Body of pancreas (tissue), 4 donors: ENCODE measurements at regions not wholly inside any gene's neighbourhood (a gene's known extent, or its start where the extent isn't known, plus 50 kb on each side); places are given as distances from the start of the nearest gene placed in this dataset.

ENCODE experiments used
- ATAC-seq: fragments of 150-250 bp; one replicate; pipeline ENCODE4 v1.9.1; 2016
- DNase-seq, 4 donors: peaks; one replicate each; pipeline ENCODE4 v3.0.0-alpha.2; 2019
- H3K27ac ChIP-seq, 4 donors: fragments of 200-600 bp; sonication (generic); 1 replicate in 3 of 4; 2 replicates in 1 of 4; pipeline versions ENCODE4 v1.5.1 to v1.6.1; 2016 to 2019; ENCODE audit warnings: mild to moderate bottlenecking in 1 of 4, mixed read lengths in 1 of 4, moderate library complexity in 1 of 4
- H3K27me3 ChIP-seq, 2 donors: fragments of 200-600 bp; sonication (generic); one replicate each; pipeline ENCODE4 v1.6.0; 2016; ENCODE audit warnings: mild to moderate bottlenecking in 1 of 2
- H3K36me3 ChIP-seq, 2 donors: fragments of 200-600 bp; sonication (generic); replicated peaks in 1 of 2; 2 replicates each; pipeline ENCODE4 v1.5.1; 2016; ENCODE audit warnings: low read depth in 2 of 2; ENCODE audit not compliant: insufficient read depth in 1 of 2
- H3K4me1 ChIP-seq: fragments of 200-600 bp; sonication (generic); one replicate; pipeline ENCODE4 v1.6.0; 2016
- H3K4me3 ChIP-seq, 2 donors: fragments of 200-600 bp; sonication (generic); 1 replicate in 1 of 2; 2 replicates in 1 of 2; pipeline ENCODE4 v1.5.1; 2016 to 2019
- H3K9me3 ChIP-seq, 3 donors: fragments of 200-600 bp; sonication (generic); 1 replicate in 2 of 3; 2 replicates in 1 of 3; pipeline ENCODE4 v1.5.1; 2016
- CTCF ChIP-seq, 7 experiments: fragments of 450-650 bp in 4 of 7; fragments of 200-600 bp in 3 of 7; sonication (generic) in 3 of 7; IDR thresholded peaks; one replicate each; pipeline ENCODE4 v1.5.1; 2016 to 2019; ENCODE audit warnings: antibody characterized with exemption in 7 of 7
- POLR2A ChIP-seq, 3 donors: fragments of 450-650 bp; IDR thresholded peaks; one replicate each; pipeline ENCODE4 v1.6.1; 2016; ENCODE audit warnings: antibody characterized with exemption in 3 of 3, mild to moderate bottlenecking in 2 of 3
- WGBS, 2 donors: methylation state at CpG; one replicate each; pipeline ENCODE4 v1.1.5; 2017; 5-methylcytosine and 5-hydroxymethylcytosine counted together
- intact Hi-C: fragments of 100-400 bp; cut with DNase I; formaldehyde crosslinking; loops from one replicate; pipeline ENCODE4 v1.15.1; 2023

DNA sequence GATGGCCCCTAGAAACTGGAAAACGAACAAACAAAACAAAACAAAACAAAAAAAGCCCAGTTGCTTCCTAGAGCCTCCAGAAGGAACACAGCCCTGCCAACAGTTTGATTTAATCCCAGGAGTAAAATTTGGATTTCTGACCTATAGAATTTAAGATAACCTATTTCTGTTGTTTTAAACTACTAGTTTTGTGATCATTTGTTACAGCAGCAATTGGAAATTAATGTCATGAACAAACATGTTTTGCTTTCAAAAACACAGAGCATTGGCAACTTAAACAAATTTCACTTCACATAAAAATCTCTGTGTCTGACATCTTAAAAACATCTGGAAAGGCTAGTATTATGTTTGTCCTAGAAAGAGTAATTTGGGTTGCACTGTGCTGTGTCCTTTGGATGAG lies 437.3 kb downstream of the METTL15 start:
- TF ChIP-seq POLR2A (IDR thresholded peaks at IDR 0.05): no peak
- TF ChIP-seq CTCF (IDR thresholded peaks at IDR 0.05): no peak
- 25 to 54% methylated on average over 1 of the region's 1 CpG for WGBS, 2 donors
- Histone ChIP-seq H3K27me3 (no peaks in the 10 kb centered on the region), H3K4me1 (no peaks in the 10 kb centered on the region), H3K4me3 (no peak overlapping the region), H3K27ac (no peak overlapping the region), H3K9me3 (no peaks in the 10 kb centered on the region), H3K36me3 (no peaks in the 10 kb centered on the region)
- ATAC-seq: no peak
- intact Hi-C loops: no loop called here
- no peak for DNase-seq

DNA sequence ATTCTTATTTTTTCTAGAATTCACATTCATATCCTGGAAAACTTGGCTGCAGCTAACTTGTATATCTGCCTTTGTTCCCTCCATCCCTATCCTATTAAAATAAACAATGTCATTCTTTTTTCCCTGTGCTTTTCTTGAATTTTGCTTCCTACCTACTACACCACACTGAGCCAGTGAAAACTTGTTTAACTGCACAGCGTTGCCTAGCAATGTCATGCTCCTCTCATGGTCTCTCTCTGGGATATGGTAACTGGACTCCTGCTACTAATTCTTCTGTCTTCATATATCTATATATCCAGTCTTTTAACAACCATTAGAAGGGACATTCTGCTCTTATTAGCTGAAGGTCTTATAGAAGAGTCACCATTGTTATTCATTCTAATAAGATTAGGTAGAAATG lies 434.4 kb downstream of the METTL15 start:
- DNase-seq (no peak), ATAC-seq (no peak)
- no peaks in the 10 kb centered on the region for H3K9me3 ChIP-seq
- intact Hi-C loops: no loop called here
- no peaks in the 10 kb centered on the region for H3K4me1 ChIP-seq
- WGBS, 2 donors: 35 to 44% methylated on average over 1 of the region's 1 CpG
- H3K27me3 ChIP-seq: no peaks in the 10 kb centered on the region
- no peaks in the 10 kb centered on the region for H3K36me3 ChIP-seq
- TF ChIP-seq POLR2A (IDR thresholded peaks at IDR 0.05) (no peak), CTCF (IDR thresholded peaks at IDR 0.05) (no peak)
- H3K4me3 ChIP-seq: no peak overlapping the region
- no peak overlapping the region for H3K27ac ChIP-seq

- H3K27me3 ChIP-seq: no peaks in the 10 kb centered on the region
- ATAC-seq (no peak), DNase-seq (no peak)
- H3K27ac ChIP-seq: no peak overlapping the region
- H3K36me3 ChIP-seq: no peaks in the 10 kb centered on the region
- intact Hi-C loops: no loop called here
- H3K9me3 ChIP-seq: no peaks in the 10 kb centered on the region
- no peak overlapping the region for H3K4me3 ChIP-seq
- no peaks in the 10 kb centered on the region for H3K4me1 ChIP-seq
- WGBS, 2 donors: 69 to 73% methylated on average over 2 of the region's 2 CpGs
- TF ChIP-seq POLR2A (IDR thresholded peaks at IDR 0.05) (no peak), CTCF (IDR thresholded peaks at IDR 0.05) (no peak)
Observed at GRCh38 chr11:28539239-28540030, 431.2 kb downstream of the METTL15 start.

DNA sequence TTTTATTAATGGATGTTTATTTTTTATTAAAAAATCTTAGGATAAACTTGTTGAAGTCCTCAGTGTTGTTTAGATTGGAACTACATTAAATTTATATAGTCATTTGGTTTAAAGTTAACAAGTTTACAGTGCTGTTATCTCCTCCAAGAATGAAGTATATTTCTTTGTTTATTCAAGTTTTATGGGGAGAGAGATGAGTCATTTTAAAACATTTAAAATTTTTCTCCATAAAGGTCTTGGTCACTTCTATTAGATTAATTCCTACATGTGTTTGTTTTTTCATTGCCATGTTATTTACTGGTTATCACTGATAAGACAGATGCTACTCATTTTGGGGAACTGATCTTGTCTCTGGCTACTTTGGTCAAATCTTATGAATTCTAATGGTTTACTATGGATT lies 429.6 kb downstream of the METTL15 start:
- H3K9me3 ChIP-seq: no peaks in the 10 kb centered on the region
- no peaks in the 10 kb centered on the region for H3K36me3 ChIP-seq
- no peaks in the 10 kb centered on the region for H3K4me1 ChIP-seq
- H3K27ac ChIP-seq: no peak overlapping the region
- H3K27me3 ChIP-seq: no peaks in the 10 kb centered on the region
- intact Hi-C loops: no loop called here
- DNase-seq: no peak
- no peak overlapping the region for H3K4me3 ChIP-seq
- ATAC-seq: no peak
- TF ChIP-seq POLR2A (IDR thresholded peaks at IDR 0.05): no peak
- no peak for TF ChIP-seq CTCF (IDR thresholded peaks at IDR 0.05)
